GM21423 (cell line): ENCODE measurements at regions not wholly inside any gene's neighbourhood (a gene's known extent, or its start where the extent isn't known, plus 50 kb on each side); places are given as distances from the start of the nearest gene placed in this dataset.

Experiments
- ATAC-seq: cut with Tn5 transposase; IDR thresholded peaks from one replicate; pipeline ENCODE4 v1.9.1; 2021; ENCODE audit warnings: mild to moderate bottlenecking, moderate library complexity; ENCODE audit not compliant: unreplicated experiment

- no peak for ATAC-seq
These were observed 137.2 kb downstream of the PFKFB3 start for GRCh38 chr10:6339891-6340290.

- ATAC-seq = no peak
These were observed 139.5 kb downstream of the PFKFB3 start for GRCh38 chr10:6342096-6342685.

- no peak for ATAC-seq
These were observed 140.7 kb downstream of the PFKFB3 start for GRCh38 chr10:6343305-6344010.

- no peak for ATAC-seq
These were observed 142.7 kb downstream of the PFKFB3 start for GRCh38 chr10:6345404-6345803.

- ATAC-seq = no peak
These were observed 143.9 kb downstream of the PFKFB3 start for GRCh38 chr10:6346631-6347030.

- ATAC-seq = peak; percentile 25
These were observed 144.7 kb downstream of the PFKFB3 start for GRCh38 chr10:6347391-6347951.

GRCh38 chr10:6348096-6348874 is 145.6 kb downstream of the PFKFB3 start:
- peak; percentile 91 for ATAC-seq

GRCh38 chr10:6349846-6350535 is 147.3 kb downstream of the PFKFB3 start:
- ATAC-seq = no peak

- ATAC-seq = no peak
These were observed 147.9 kb downstream of the PFKFB3 start for GRCh38 chr10:6350609-6351008.

GRCh38 chr10:6351495-6351894 is 148.8 kb downstream of the PFKFB3 start:
- ATAC-seq = no peak

- ATAC-seq = no peak
These were observed 150.8 kb downstream of the PFKFB3 start for GRCh38 chr10:6353526-6353925.

- ATAC-seq = no peak
These were observed 151.5 kb downstream of the PFKFB3 start for GRCh38 chr10:6354168-6354772.

- no peak for ATAC-seq
These were observed 153.6 kb downstream of the PFKFB3 start for GRCh38 chr10:6356280-6356793.

GRCh38 chr10:6361869-6362268 is 159.1 kb downstream of the PFKFB3 start:
- ATAC-seq = no peak

GRCh38 chr10:6362879-6363278 is 160.1 kb downstream of the PFKFB3 start:
- ATAC-seq = no peak

GRCh38 chr10:6363511-6363910 is 160.8 kb downstream of the PFKFB3 start:
- no peak for ATAC-seq

GRCh38 chr10:6364283-6364682 is 161.6 kb downstream of the PFKFB3 start:
- no peak for ATAC-seq

GRCh38 chr10:6364893-6365292 is 162.2 kb downstream of the PFKFB3 start:
- no peak for ATAC-seq

- ATAC-seq = no peak
These were observed 162.7 kb downstream of the PFKFB3 start for GRCh38 chr10:6365384-6365783.
